NCI-H510A (cell line): ENCODE measurements at regions not wholly inside any gene's neighbourhood (a gene's known extent, or its start where the extent isn't known, plus 50 kb on each side); places are given as distances from the start of the nearest gene placed in this dataset.

Source experiments
- DNase-seq: peaks from one replicate; lab custom pipeline; 2025; lab: John Stamatoyannopoulos, UW

- no peak for DNase-seq
These were observed 131.1 kb upstream of the COL21A1 start for GRCh38 chr6:56378507-56378906.

GRCh38 chr6:56377295-56377694 is 129.9 kb upstream of the COL21A1 start:
- no peak for DNase-seq

- no peak for DNase-seq
These were observed 128.4 kb upstream of the COL21A1 start for GRCh38 chr6:56375806-56376205.

GRCh38 chr6:56374841-56375369 is 127.5 kb upstream of the COL21A1 start:
- DNase-seq: no peak

GRCh38 chr6:56372406-56372995 is 125.1 kb upstream of the COL21A1 start:
- DNase-seq: no peak

GRCh38 chr6:56370561-56371211 is 123.3 kb upstream of the COL21A1 start:
- peak; percentile 69 for DNase-seq

GRCh38 chr6:56370127-56370540 is 122.8 kb upstream of the COL21A1 start:
- peak; percentile 94 for DNase-seq

- DNase-seq: no peak
These were observed 121.1 kb upstream of the COL21A1 start for GRCh38 chr6:56368491-56368890.

GRCh38 chr6:56366141-56366852 is 118.9 kb upstream of the COL21A1 start:
- DNase-seq: no peak

- no peak for DNase-seq
These were observed 117.5 kb upstream of the COL21A1 start for GRCh38 chr6:56364827-56365339.

- DNase-seq: no peak
These were observed 117.0 kb upstream of the COL21A1 start for GRCh38 chr6:56364431-56364826.

GRCh38 chr6:56363796-56364430 is 116.5 kb upstream of the COL21A1 start:
- no peak for DNase-seq

- no peak for DNase-seq
These were observed 114.4 kb upstream of the COL21A1 start for GRCh38 chr6:56361812-56362211.

GRCh38 chr6:56359201-56359899 is 112.0 kb upstream of the COL21A1 start:
- peak; percentile 35 for DNase-seq

GRCh38 chr6:56357616-56358373 is 110.4 kb upstream of the COL21A1 start:
- DNase-seq: no peak

GRCh38 chr6:56356426-56356825 is 109.0 kb upstream of the COL21A1 start:
- DNase-seq: no peak

- no peak for DNase-seq
These were observed 106.5 kb upstream of the COL21A1 start for GRCh38 chr6:56353860-56354259.

- no peak for DNase-seq
These were observed 103.4 kb upstream of the COL21A1 start for GRCh38 chr6:56350628-56351260.

- DNase-seq: no peak
These were observed 101.8 kb upstream of the COL21A1 start for GRCh38 chr6:56349194-56349593.

- no peak for DNase-seq
These were observed 101.2 kb upstream of the COL21A1 start for GRCh38 chr6:56348578-56348977.

- DNase-seq: no peak
These were observed 100.1 kb upstream of the COL21A1 start for GRCh38 chr6:56347526-56347925.
